ENCODE measurements at regions not wholly inside any gene's neighbourhood (a gene's known extent, or its start where the extent isn't known, plus 50 kb on each side); places are given as distances from the start of the nearest gene placed in this dataset.

DNA sequence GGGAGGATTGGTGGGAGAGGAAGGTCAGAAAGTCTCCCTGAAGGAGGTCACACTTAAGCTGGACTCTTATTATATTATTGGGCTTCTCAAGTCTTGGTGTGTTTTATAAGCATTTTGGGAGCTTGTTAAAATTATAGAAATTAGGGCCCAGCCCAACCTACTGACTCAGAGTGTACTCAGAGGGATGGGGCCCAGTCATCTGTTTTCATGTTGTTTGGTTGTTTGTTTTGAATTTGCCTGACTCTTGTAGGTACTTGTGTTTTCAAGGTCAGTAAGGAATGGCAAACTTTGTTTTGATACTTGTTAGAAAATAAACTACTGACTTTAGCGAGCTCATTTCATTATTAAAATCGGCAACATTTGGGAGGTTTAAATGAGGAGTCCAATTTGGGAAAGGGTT, 152.0 kb downstream of the INSIG2 start:
- TF ChIP-seq, protein P1, sequence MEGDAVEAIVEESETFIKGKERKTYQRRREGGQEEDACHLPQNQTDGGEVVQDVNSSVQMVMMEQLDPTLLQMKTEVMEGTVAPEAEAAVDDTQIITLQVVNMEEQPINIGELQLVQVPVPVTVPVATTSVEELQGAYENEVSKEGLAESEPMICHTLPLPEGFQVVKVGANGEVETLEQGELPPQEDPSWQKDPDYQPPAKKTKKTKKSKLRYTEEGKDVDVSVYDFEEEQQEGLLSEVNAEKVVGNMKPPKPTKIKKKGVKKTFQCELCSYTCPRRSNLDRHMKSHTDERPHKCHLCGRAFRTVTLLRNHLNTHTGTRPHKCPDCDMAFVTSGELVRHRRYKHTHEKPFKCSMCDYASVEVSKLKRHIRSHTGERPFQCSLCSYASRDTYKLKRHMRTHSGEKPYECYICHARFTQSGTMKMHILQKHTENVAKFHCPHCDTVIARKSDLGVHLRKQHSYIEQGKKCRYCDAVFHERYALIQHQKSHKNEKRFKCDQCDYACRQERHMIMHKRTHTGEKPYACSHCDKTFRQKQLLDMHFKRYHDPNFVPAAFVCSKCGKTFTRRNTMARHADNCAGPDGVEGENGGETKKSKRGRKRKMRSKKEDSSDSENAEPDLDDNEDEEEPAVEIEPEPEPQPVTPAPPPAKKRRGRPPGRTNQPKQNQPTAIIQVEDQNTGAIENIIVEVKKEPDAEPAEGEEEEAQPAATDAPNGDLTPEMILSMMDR (IDR thresholded peaks at IDR 0.05) = no peak
- TF ChIP-seq EZH2 (IDR thresholded peaks at IDR 0.05) = no peak

All from neural progenitor cell (in vitro differentiated cells).